K562 (cell line): ENCODE measurements at regions not wholly inside any gene's neighbourhood (a gene's known extent, or its start where the extent isn't known, plus 50 kb on each side); places are given as distances from the start of the nearest gene placed in this dataset.

ENCODE experiments used
- ATAC-seq: fragments of 200-7000 bp; cut with Tn5 transposase; 3 replicates; pipeline ENCODE4 v1.9.1; 2020; ENCODE audit warnings: moderate library complexity
- BruUV-seq: library from RNA; stranded (reverse); fragments of 400-500 nt; replicated peaks from 2 replicates; lab custom pipeline; 2021; lab: Mats Ljungman, UMichigan
- CTCF ChIA-PET: fragments of 300-600 bp; formaldehyde crosslinking; extraction: SDS; loops from one replicate; lab custom pipeline; 2021; ENCODE audit warnings: low intra/inter-chr PET ratio; lab: Yijun Ruan, JAX
- POLR2A ChIA-PET: fragments of 300-600, 350-650 bp; sonication (Branson Sonifier 250); formaldehyde crosslinking; extraction: SDS; loops from one replicate; lab custom pipeline; 2021; ENCODE audit warnings: antibody characterized with exemption, inconsistent platforms; lab: Yijun Ruan, JAX
- DNase-seq, 4 experiments: peaks; one replicate each; pipeline versions ENCODE4 v3.0.0 to v3.0.0-alpha.2; 2011 to 2018; ENCODE audit warnings: low spot score in 3 of 4, mixed read lengths in 3 of 4; ENCODE audit errors: extremely low read depth in 1 of 4
- FAIRE-seq: peaks from 2 replicates; lab custom pipeline; 2011; peaks lifted over from hg19 to GRCh38; lab: Jason Lieb, UNC
- H2AFZ ChIP-seq: 2 replicates; pipeline ENCODE4 v1.6.0; 2011; ENCODE audit warnings: low read depth, low read length, control low read depth, inconsistent platforms
- H3K27ac ChIP-seq: fragments of 200-600 bp; 3 replicates; pipeline ENCODE4 v1.8.0; 2011; ENCODE audit warnings: low read depth, mild to moderate bottlenecking, control low read depth, inconsistent platforms, low read length, moderate library complexity, mixed read lengths; ENCODE audit errors: extremely low read depth
- H3K27me3 ChIP-seq, 2 experiments: fragments of 300-600 bp in 1 of 2; 2 replicates in 1 of 2; 3 replicates in 1 of 2; pipeline versions ENCODE4 v1.6.0 to v1.8.0; 2011; ENCODE audit warnings: inconsistent platforms in 2 of 2, low read length in 2 of 2, mild to moderate bottlenecking in 1 of 2, mixed read lengths in 1 of 2, moderate library complexity in 1 of 2; ENCODE audit not compliant: control insufficient read depth in 2 of 2, insufficient read depth in 2 of 2
- H3K36me3 ChIP-seq: fragments of 300-600 bp; 3 replicates; pipeline ENCODE4 v1.8.0; 2011; ENCODE audit warnings: mild to moderate bottlenecking, low read length, inconsistent platforms; ENCODE audit not compliant: control insufficient read depth, insufficient read depth
- H3K4me1 ChIP-seq, 2 experiments: fragments of 200-600 bp in 1 of 2; replicated peaks in 1 of 2; 2 replicates in 1 of 2; 3 replicates in 1 of 2; pipeline versions ENCODE4 v1.5.1 to v1.8.0; 2011; ENCODE audit warnings: inconsistent platforms in 2 of 2, low read length in 2 of 2, mild to moderate bottlenecking in 1 of 2, mixed read lengths in 1 of 2, moderate library complexity in 1 of 2; ENCODE audit not compliant: control insufficient read depth in 2 of 2, insufficient read depth in 2 of 2
- H3K4me2 ChIP-seq: 2 replicates; pipeline ENCODE4 v1.6.1; 2011; ENCODE audit warnings: low read length, control low read depth, inconsistent platforms, mixed read lengths; ENCODE audit not compliant: insufficient read depth
- H3K4me3 ChIP-seq: fragments of 200-600 bp; sonication (generic), shearing (Covaris generic); 2 replicates; pipeline ENCODE4 v1.5.1; 2016; ENCODE audit warnings: control low read depth, inconsistent platforms
- H3K79me2 ChIP-seq: fragments of 200-600 bp; 3 replicates; pipeline ENCODE4 v1.8.0; 2011; ENCODE audit warnings: low read length, inconsistent platforms; ENCODE audit not compliant: control insufficient read depth, insufficient read depth
- H3K9ac ChIP-seq, 2 experiments: 2 replicates each; pipeline versions ENCODE4 v1.6.0 to v1.6.1; 2011; ENCODE audit warnings: low read depth in 2 of 2, low read length in 2 of 2, control low read depth in 1 of 2, inconsistent platforms in 1 of 2, mild to moderate bottlenecking in 1 of 2, mixed read lengths in 1 of 2; ENCODE audit not compliant: insufficient read depth in 1 of 2
- H3K9me1 ChIP-seq: one replicate; pipeline ENCODE4 v1.6.0; 2011; ENCODE audit warnings: inconsistent platforms, mild to moderate bottlenecking, low read length, moderate library complexity; ENCODE audit not compliant: control insufficient read depth, insufficient read depth
- H3K9me3 ChIP-seq: replicated peaks from 2 replicates; pipeline ENCODE4 v1.5.1; 2011; ENCODE audit warnings: low read depth, low read length, inconsistent platforms; ENCODE audit not compliant: control insufficient read depth, insufficient read depth
- H4K20me1 ChIP-seq: replicated peaks from 2 replicates; pipeline ENCODE4 v1.6.1; 2011; ENCODE audit warnings: low read length, inconsistent platforms, mixed read lengths; ENCODE audit not compliant: control insufficient read depth, insufficient read depth
- BHLHE40 ChIP-seq: IDR thresholded peaks from 2 replicates; pipeline ENCODE4 v1.6.1; 2011; ENCODE audit warnings: low read length, improper control_type of control experiment
- CUX1 ChIP-seq: fragments of 200-800 bp; sonication (Bioruptor generic); IDR thresholded peaks from 2 replicates; pipeline ENCODE4 v1.6.1; 2016; ENCODE audit warnings: missing genetic modification characterization, missing compliant biosample characterization
- ELF1 ChIP-seq: fragments of 200-800 bp; sonication (Bioruptor generic); IDR thresholded peaks from 2 replicates; pipeline ENCODE4 v1.6.1; 2016; ENCODE audit warnings: missing genetic modification characterization, missing compliant biosample characterization
- ZSCAN32 ChIP-seq: fragments of 450-650 bp; formaldehyde crosslinking; IDR thresholded peaks from 2 replicates; pipeline ENCODE4 v1.4.0; 2020; ENCODE audit warnings: mild to moderate bottlenecking, moderate library complexity
- WGBS: fragments of 100-300 bp; shearing (Covaris generic); methylation state at CpG from one replicate; pipeline ENCODE4 v1.1.6; 2016; ENCODE audit warnings: low coverage, mixed read lengths; ENCODE audit not compliant: insufficient coverage; ENCODE audit errors: missing lambda C conversion rate; 5-methylcytosine and 5-hydroxymethylcytosine counted together
- in situ Hi-C: fragments of 300-500 bp; cut with MboI; formaldehyde crosslinking; loops from 4 replicates; pipeline ENCODE4 v1.15.0; 2018; ENCODE audit warnings: inconsistent platforms, mixed read lengths
- intact Hi-C: fragments of 100-400 bp; cut with micrococcal nuclease; formaldehyde crosslinking; loops from 2 replicates; pipeline ENCODE4 v1.14.2; 2022
- TF ChIP-seq, protein P1 (sequence below): fragments of 250-450 bp; sonication (Bioruptor Pico); IDR thresholded peaks from 2 replicates; pipeline ENCODE4 v1.9.0; 2021; ENCODE audit warnings: mild to moderate bottlenecking, inconsistent platforms

DNA sequence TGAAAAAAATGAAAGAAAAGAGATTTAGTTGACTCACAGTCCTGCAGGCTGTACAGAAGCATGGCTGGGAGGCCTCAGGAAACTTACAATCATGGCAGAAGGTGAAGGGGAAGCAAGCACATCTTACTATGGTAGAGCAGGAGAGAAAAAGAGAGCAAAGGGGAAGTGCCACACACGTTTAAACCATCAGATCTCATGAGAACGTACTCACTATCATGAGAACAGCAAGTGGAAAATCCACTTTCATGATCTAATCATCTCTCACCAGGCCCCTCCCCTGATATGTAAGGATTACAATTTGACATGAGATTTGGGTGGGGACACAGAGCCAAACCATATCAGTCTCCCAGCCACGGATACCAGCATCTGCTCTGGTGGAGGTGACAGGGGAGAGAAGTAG, 50.8 kb upstream of the CPOX start:
- H3K9me1 ChIP-seq: no peaks in the 10 kb centered on the region
- H4K20me1 ChIP-seq: no peaks in the 10 kb centered on the region
- H3K4me3 ChIP-seq: no peak overlapping the region
- TF ChIP-seq CUX1 (CRISPR knock-in tag) (no peak), BHLHE40 (no peak), ELF1 (tag) (no peak), ZSCAN32 (CRISPR knock-in tag) (no peak)
- TF ChIP-seq, protein P1, sequence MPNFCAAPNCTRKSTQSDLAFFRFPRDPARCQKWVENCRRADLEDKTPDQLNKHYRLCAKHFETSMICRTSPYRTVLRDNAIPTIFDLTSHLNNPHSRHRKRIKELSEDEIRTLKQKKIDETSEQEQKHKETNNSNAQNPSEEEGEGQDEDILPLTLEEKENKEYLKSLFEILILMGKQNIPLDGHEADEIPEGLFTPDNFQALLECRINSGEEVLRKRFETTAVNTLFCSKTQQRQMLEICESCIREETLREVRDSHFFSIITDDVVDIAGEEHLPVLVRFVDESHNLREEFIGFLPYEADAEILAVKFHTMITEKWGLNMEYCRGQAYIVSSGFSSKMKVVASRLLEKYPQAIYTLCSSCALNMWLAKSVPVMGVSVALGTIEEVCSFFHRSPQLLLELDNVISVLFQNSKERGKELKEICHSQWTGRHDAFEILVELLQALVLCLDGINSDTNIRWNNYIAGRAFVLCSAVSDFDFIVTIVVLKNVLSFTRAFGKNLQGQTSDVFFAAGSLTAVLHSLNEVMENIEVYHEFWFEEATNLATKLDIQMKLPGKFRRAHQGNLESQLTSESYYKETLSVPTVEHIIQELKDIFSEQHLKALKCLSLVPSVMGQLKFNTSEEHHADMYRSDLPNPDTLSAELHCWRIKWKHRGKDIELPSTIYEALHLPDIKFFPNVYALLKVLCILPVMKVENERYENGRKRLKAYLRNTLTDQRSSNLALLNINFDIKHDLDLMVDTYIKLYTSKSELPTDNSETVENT (CRISPR knock-in tag): no peak
- no peaks in the 10 kb centered on the region for H3K79me2 ChIP-seq
- H3K27me3 ChIP-seq: peaks cover 0 to 5% of the 10 kb centered on the region in 2 experiments; a peak in 1 of 5 replicates
- no peaks in the 10 kb centered on the region for H3K9me3 ChIP-seq
- no peak overlapping the region for H3K27ac ChIP-seq
- H3K4me2 ChIP-seq: no peak overlapping the region
- in situ Hi-C loops: no loop called here
- no peak overlapping the region for H2AFZ ChIP-seq
- no peaks in the 10 kb centered on the region; a peak in 1 of 5 replicates for H3K4me1 ChIP-seq
- no peak overlapping the region for H3K9ac ChIP-seq
- POLR2A ChIA-PET: no interaction called here
- H3K36me3 ChIP-seq: no peaks in the 10 kb centered on the region
- no peak for ATAC-seq
- 0% methylated on average over 3 of the region's 3 CpGs for WGBS
- no peak for DNase-seq
- no peak for FAIRE-seq
- CTCF ChIA-PET: no interaction called here
- intact Hi-C loops: no loop called here
- no TSS peak for BruUV-seq
